ENCODE measurements at regions not wholly inside any gene's neighbourhood (a gene's known extent, or its start where the extent isn't known, plus 50 kb on each side); places are given as distances from the start of the nearest gene placed in this dataset.

DNA sequence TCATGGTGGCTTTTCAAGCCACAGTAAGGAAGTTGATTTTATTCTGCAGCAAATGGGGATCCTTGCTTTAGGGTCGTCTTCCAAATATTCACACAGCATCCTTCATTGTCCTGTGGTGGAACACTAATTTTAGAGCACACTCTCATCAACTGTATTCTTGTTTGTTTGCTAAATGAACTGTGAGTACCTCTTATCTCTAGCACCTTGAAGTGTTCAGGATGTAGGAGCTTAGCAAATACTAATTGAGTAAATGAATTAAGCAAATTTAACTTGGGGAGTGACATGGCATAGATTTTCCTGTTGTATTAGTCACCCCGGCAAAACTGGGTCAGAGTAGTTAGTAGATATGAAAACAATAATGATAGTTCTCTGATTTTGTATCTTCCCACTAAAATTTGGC is 156.9 kb downstream of the UBE2NL start:
- no peak for TF ChIP-seq POLR2AphosphoS5 (IDR thresholded peaks at IDR 0.05; ENCODE audit: insufficient read depth in 1 of 2, low read depth in 1 of 2)
- TF ChIP-seq, protein P1, sequence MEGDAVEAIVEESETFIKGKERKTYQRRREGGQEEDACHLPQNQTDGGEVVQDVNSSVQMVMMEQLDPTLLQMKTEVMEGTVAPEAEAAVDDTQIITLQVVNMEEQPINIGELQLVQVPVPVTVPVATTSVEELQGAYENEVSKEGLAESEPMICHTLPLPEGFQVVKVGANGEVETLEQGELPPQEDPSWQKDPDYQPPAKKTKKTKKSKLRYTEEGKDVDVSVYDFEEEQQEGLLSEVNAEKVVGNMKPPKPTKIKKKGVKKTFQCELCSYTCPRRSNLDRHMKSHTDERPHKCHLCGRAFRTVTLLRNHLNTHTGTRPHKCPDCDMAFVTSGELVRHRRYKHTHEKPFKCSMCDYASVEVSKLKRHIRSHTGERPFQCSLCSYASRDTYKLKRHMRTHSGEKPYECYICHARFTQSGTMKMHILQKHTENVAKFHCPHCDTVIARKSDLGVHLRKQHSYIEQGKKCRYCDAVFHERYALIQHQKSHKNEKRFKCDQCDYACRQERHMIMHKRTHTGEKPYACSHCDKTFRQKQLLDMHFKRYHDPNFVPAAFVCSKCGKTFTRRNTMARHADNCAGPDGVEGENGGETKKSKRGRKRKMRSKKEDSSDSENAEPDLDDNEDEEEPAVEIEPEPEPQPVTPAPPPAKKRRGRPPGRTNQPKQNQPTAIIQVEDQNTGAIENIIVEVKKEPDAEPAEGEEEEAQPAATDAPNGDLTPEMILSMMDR (IDR thresholded peaks at IDR 0.05) = no peak
- no peak for TF ChIP-seq POLR2A (IDR thresholded peaks at IDR 0.05)
